Tibial nerve (tissue), 4 donors: ENCODE measurements at regions not wholly inside any gene's neighbourhood (a gene's known extent, or its start where the extent isn't known, plus 50 kb on each side); places are given as distances from the start of the nearest gene placed in this dataset.

Experiments used
- CTCF ChIP-seq, 5 experiments: fragments of 200-600 bp in 3 of 5; fragments of 450-650 bp in 2 of 5; sonication (generic) in 3 of 5; IDR thresholded peaks; one replicate each; pipeline ENCODE4 v1.5.1; 2016 to 2019; ENCODE audit warnings: antibody characterized with exemption in 5 of 5, mild to moderate bottlenecking in 3 of 5, moderate library complexity in 2 of 5
- EP300 ChIP-seq, 2 donors: sonication (generic); formaldehyde crosslinking; IDR thresholded peaks; one replicate each; pipeline ENCODE4 v1.6.1; 2017; ENCODE audit warnings: antibody characterized with exemption in 2 of 2, mild to moderate bottlenecking in 1 of 2
- POLR2A ChIP-seq, 2 donors: fragments of 450-650 bp; IDR thresholded peaks; one replicate each; pipeline ENCODE4 v1.6.1; 2017; ENCODE audit warnings: antibody characterized with exemption in 2 of 2, mild to moderate bottlenecking in 2 of 2, moderate library complexity in 2 of 2

- no peak for TF ChIP-seq CTCF (IDR thresholded peaks at IDR 0.05)
- no peak for TF ChIP-seq POLR2A (IDR thresholded peaks at IDR 0.05)
- no peak for TF ChIP-seq EP300 (IDR thresholded peaks at IDR 0.05)
Measured at GRCh38 chr4:126627255-126627654, 1005.5 kb upstream of the INTU start.
